ENCODE measurements at regions not wholly inside any gene's neighbourhood (a gene's known extent, or its start where the extent isn't known, plus 50 kb on each side); places are given as distances from the start of the nearest gene placed in this dataset.
"Not testable (repeated sequence)": the region's sequence is repeated elsewhere in the genome, so short reads cannot be mapped to it uniquely, and the experiment has no call there.

- H3K4me2 ChIP-seq; H3K27ac ChIP-seq (ENCODE audit: low read depth in 2 of 2, low read length in 1 of 2); DNase-seq; H3K4me3 ChIP-seq (ENCODE audit: low read depth in 2 of 2, low read length in 1 of 2); H3K4me1 ChIP-seq (ENCODE audit: control insufficient read depth in 1 of 2, insufficient read depth in 2 of 2, low read depth in 1 of 2, low read length in 1 of 2); H4K20me1 ChIP-seq (ENCODE audit: insufficient read depth); H3K79me2 ChIP-seq (ENCODE audit: insufficient read depth); H3F3A ChIP-seq (replicated peaks; ENCODE audit: insufficient read depth); H3K27me3 ChIP-seq (ENCODE audit: insufficient read depth); POLR2A ChIA-PET; H3K36me3 ChIP-seq (replicated peaks in 1 of 2; ENCODE audit: control insufficient read depth in 1 of 2, insufficient read depth in 2 of 2, low read length in 1 of 2); H2AFZ ChIP-seq (ENCODE audit: low read depth); H3K9me3 ChIP-seq; H3K9ac ChIP-seq; H3K9me2 ChIP-seq: not testable (repeated sequence)
- 34% methylated on average over 4 of the region's 4 CpGs for WGBS (ENCODE audit: low lambda C conversion rate)
- CTCF ChIA-PET, result interaction anchor here (0.6 kb wide), 1 partner anchor 28 kb away, joined by 3 read pairs; no protein-coding TSS in a partner anchor
Observed at GRCh38 chr14:101299781-101300180, 261.5 kb upstream of the DIO3 start.

- H3K27ac ChIP-seq (ENCODE audit: low read depth in 2 of 2, low read length in 1 of 2), result no peak overlapping the region
- no peaks in the 10 kb centered on the region for H3K9me2 ChIP-seq
- 29% methylated on average over 2 of the region's 2 CpGs for WGBS (ENCODE audit: low lambda C conversion rate)
- no peak overlapping the region for H3K9ac ChIP-seq
- H3K9me3 ChIP-seq, result no peaks in the 10 kb centered on the region; the same call in 1 of the 2 replicates
- CTCF ChIA-PET, result no interaction called here
- H3K4me1 ChIP-seq (ENCODE audit: control insufficient read depth in 1 of 2, insufficient read depth in 2 of 2, low read depth in 1 of 2, low read length in 1 of 2), result no peaks in the 10 kb centered on the region
- TF ChIP-seq CHD2 (IDR thresholded peaks at IDR 0.05; ENCODE audit: low read length, partially characterized antibody) (no peak), JUND (IDR thresholded peaks at IDR 0.05) (no peak), NRF1 (IDR thresholded peaks at IDR 0.05; ENCODE audit: low read depth, low read length) (no peak), NFIC (IDR thresholded peaks at IDR 0.05; ENCODE audit: borderline replicate concordance) (no peak), ELF1 (IDR thresholded peaks at IDR 0.05) (no peak), RAD21 (IDR thresholded peaks at IDR 0.05; ENCODE audit: low read length) (no peak), RCOR1 (IDR thresholded peaks at IDR 0.05; ENCODE audit: low read length) (no peak), SMC3 (IDR thresholded peaks at IDR 0.05; ENCODE audit: low read depth, low read length) (no peak), MXI1 (IDR thresholded peaks at IDR 0.05; ENCODE audit: low read depth, low read length) (no peak), CTCF (IDR thresholded peaks at IDR 0.05) (no peak), TCF12 (IDR thresholded peaks at IDR 0.05) (no peak), ZBTB33 (IDR thresholded peaks at IDR 0.05; ENCODE audit: borderline replicate concordance, low read depth) (no peak), EP300 (IDR thresholded peaks at IDR 0.05; ENCODE audit: borderline replicate concordance in 1 of 2, low read depth in 1 of 2, low read length in 1 of 2) (no peak)
- POLR2A ChIA-PET, result no interaction called here
- H4K20me1 ChIP-seq (ENCODE audit: insufficient read depth), result no peaks in the 10 kb centered on the region
- H2AFZ ChIP-seq (ENCODE audit: low read depth), result no peak overlapping the region
- no peak overlapping the region for H3K4me2 ChIP-seq
- H3K36me3 ChIP-seq (replicated peaks in 1 of 2; ENCODE audit: control insufficient read depth in 1 of 2, insufficient read depth in 2 of 2, low read length in 1 of 2), result no peaks in the 10 kb centered on the region
- H3K27me3 ChIP-seq (ENCODE audit: insufficient read depth), result no peaks in the 10 kb centered on the region
- no peaks in the 10 kb centered on the region for H3K79me2 ChIP-seq (ENCODE audit: insufficient read depth)
- H3K4me3 ChIP-seq (ENCODE audit: low read depth in 2 of 2, low read length in 1 of 2), result no peak overlapping the region
- no peak for DNase-seq
- no peaks in the 10 kb centered on the region for H3F3A ChIP-seq (replicated peaks; ENCODE audit: insufficient read depth)
Observed at GRCh38 chr14:101301011-101301410, 260.3 kb upstream of the DIO3 start.

- H3K4me3 ChIP-seq (ENCODE audit: low read depth in 2 of 2, low read length in 1 of 2); H3K9ac ChIP-seq: not testable (repeated sequence)
Observed at GRCh38 chr14:101307162-101307561, 254.1 kb upstream of the DIO3 start.

GRCh38 chr14:101311186-101311585, 250.1 kb upstream of the DIO3 start:
- H3K4me3 ChIP-seq (ENCODE audit: low read depth in 2 of 2, low read length in 1 of 2); H3K27ac ChIP-seq (ENCODE audit: low read depth in 2 of 2, low read length in 1 of 2); H3K79me2 ChIP-seq (ENCODE audit: insufficient read depth); H3K9me2 ChIP-seq; H3K36me3 ChIP-seq (replicated peaks in 1 of 2; ENCODE audit: control insufficient read depth in 1 of 2, insufficient read depth in 2 of 2, low read length in 1 of 2); H2AFZ ChIP-seq (ENCODE audit: low read depth); H3K4me1 ChIP-seq (ENCODE audit: control insufficient read depth in 1 of 2, insufficient read depth in 2 of 2, low read depth in 1 of 2, low read length in 1 of 2); H4K20me1 ChIP-seq (ENCODE audit: insufficient read depth); H3K4me2 ChIP-seq; H3F3A ChIP-seq (replicated peaks; ENCODE audit: insufficient read depth); H3K9ac ChIP-seq; DNase-seq; CTCF ChIA-PET; POLR2A ChIA-PET; H3K27me3 ChIP-seq (ENCODE audit: insufficient read depth); H3K9me3 ChIP-seq: not testable (repeated sequence)
- WGBS (ENCODE audit: low lambda C conversion rate), result 45% methylated on average over 7 of the region's 7 CpGs

More at GRCh38 chr14:101307162-101307561, 254.1 kb upstream of the DIO3 start:
- H3K36me3 ChIP-seq (replicated peaks in 1 of 2; ENCODE audit: control insufficient read depth in 1 of 2, insufficient read depth in 2 of 2, low read length in 1 of 2); H4K20me1 ChIP-seq (ENCODE audit: insufficient read depth); H3K27me3 ChIP-seq (ENCODE audit: insufficient read depth); H3K9me2 ChIP-seq; H2AFZ ChIP-seq (ENCODE audit: low read depth); H3K9me3 ChIP-seq; H3K4me2 ChIP-seq; H3K4me1 ChIP-seq (ENCODE audit: control insufficient read depth in 1 of 2, insufficient read depth in 2 of 2, low read depth in 1 of 2, low read length in 1 of 2); H3K79me2 ChIP-seq (ENCODE audit: insufficient read depth); H3F3A ChIP-seq (replicated peaks; ENCODE audit: insufficient read depth); DNase-seq; H3K27ac ChIP-seq (ENCODE audit: low read depth in 2 of 2, low read length in 1 of 2); POLR2A ChIA-PET: not testable (repeated sequence)
- CTCF ChIA-PET, result interaction anchor here (0.6 to 1.3 kb wide), 2 partner anchors 14 to 27 kb away, joined by 3 read pairs; no protein-coding TSS in a partner anchor
- 52% methylated on average over 2 of the region's 2 CpGs for WGBS (ENCODE audit: low lambda C conversion rate)

Data from SK-N-SH (cell line).